SKM-1 (cell line): ENCODE measurements at regions not wholly inside any gene's neighbourhood (a gene's known extent, or its start where the extent isn't known, plus 50 kb on each side); places are given as distances from the start of the nearest gene placed in this dataset.

Experiments
- DNase-seq: peaks from one replicate; lab custom pipeline; 2025; ENCODE audit not compliant: unreplicated experiment; lab: John Stamatoyannopoulos, UW

GRCh38 chr9:118990949-118991348, 378.3 kb downstream of the BRINP1 start:
- DNase-seq = no peak

GRCh38 chr9:118991366-118992285, 377.6 kb downstream of the BRINP1 start:
- no peak for DNase-seq

- DNase-seq = no peak
Measured at GRCh38 chr9:118992813-118993794, 376.1 kb downstream of the BRINP1 start.

- no peak for DNase-seq
Measured at GRCh38 chr9:118993965-118994364, 375.3 kb downstream of the BRINP1 start.

GRCh38 chr9:119002491-119002890, 366.7 kb downstream of the BRINP1 start:
- no peak for DNase-seq

- no peak for DNase-seq
Measured at GRCh38 chr9:119003201-119003611, 366.0 kb downstream of the BRINP1 start.

GRCh38 chr9:119003882-119004617, 365.2 kb downstream of the BRINP1 start:
- no peak for DNase-seq

- no peak for DNase-seq
Measured at GRCh38 chr9:119004618-119004990, 364.6 kb downstream of the BRINP1 start.

- no peak for DNase-seq
Measured at GRCh38 chr9:119005162-119005561, 364.1 kb downstream of the BRINP1 start.

- no peak for DNase-seq
Measured at GRCh38 chr9:119009249-119009648, 360.0 kb downstream of the BRINP1 start.

- no peak for DNase-seq
Measured at GRCh38 chr9:119020284-119020683, 349.0 kb downstream of the BRINP1 start.

GRCh38 chr9:119020730-119021333, 348.4 kb downstream of the BRINP1 start:
- DNase-seq = no peak

GRCh38 chr9:119026120-119026519, 343.1 kb downstream of the BRINP1 start:
- DNase-seq = no peak

- DNase-seq = no peak
Measured at GRCh38 chr9:119027901-119028699, 341.1 kb downstream of the BRINP1 start.

GRCh38 chr9:119029886-119030285, 339.3 kb downstream of the BRINP1 start:
- DNase-seq = no peak

GRCh38 chr9:119033596-119033995, 335.6 kb downstream of the BRINP1 start:
- DNase-seq = no peak

GRCh38 chr9:119036969-119037368, 332.3 kb downstream of the BRINP1 start:
- no peak for DNase-seq

GRCh38 chr9:119043996-119044395, 325.2 kb downstream of the BRINP1 start:
- no peak for DNase-seq

GRCh38 chr9:119044806-119045205, 324.4 kb downstream of the BRINP1 start:
- DNase-seq = no peak
